Daoy (cell line): ENCODE measurements at regions not wholly inside any gene's neighbourhood (a gene's known extent, or its start where the extent isn't known, plus 50 kb on each side); places are given as distances from the start of the nearest gene placed in this dataset.

ENCODE experiments used
- DNase-seq: peaks from one replicate; pipeline ENCODE4 v3.0.0-alpha.2; 2015; ENCODE audit warnings: low read depth

DNA sequence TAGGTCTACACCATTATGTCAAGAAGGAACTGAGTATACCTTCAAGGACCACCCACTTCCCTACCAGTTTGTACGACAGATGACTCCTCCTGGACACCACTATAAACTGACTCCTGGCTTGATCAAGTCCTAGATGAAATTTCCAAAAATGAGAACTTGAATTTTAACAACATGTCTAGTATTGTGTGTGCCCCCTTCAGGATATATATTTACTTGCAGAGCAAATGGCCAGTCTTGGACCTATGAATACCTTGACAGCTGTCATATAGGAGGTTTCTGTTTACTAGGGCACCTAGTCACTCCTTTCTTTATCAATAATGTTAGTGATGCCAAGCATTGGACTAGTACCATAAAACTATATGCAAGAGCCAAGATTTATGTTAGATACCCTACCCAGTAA lies 94.1 kb upstream of the TMEM26 start:
- no peak for DNase-seq

DNA sequence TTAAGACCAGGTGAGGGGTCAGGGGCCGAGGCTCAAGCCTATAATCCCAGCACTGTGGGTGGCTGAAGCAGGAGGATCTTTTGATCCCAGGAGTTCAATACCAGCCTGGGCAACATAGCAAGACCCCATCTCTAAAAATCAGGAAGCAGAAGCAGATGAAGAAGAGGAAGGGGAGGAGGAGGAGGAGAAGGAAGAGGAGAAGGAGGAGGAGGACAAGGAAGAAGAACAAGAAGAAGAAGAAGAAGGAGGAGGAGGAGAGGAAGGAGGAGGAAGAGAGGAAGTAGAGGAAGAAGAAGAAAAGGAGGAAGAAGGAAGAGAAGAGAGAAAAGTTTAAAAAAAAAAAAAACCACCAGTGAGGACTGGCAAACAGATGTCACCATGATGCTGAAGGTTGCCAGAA lies 92.0 kb upstream of the TMEM26 start:
- no peak for DNase-seq

DNA sequence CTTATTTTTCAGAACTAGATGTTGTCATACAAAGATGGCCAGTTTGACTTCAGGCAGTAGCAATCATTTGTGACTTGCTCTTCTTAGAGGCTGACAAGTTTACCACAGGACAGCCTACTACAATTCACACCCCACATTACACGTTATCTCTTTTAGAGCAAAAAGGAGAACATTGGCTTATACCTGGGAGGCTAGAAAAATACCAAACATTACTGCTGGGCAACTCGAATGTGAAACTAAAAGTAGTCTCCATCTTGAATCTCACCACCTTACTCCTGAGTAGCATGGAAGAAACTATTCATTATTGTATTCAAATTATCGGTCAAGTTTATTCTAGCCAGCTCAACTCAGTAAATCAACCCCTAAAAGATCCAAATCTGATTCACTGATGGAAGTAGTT lies 90.7 kb upstream of the TMEM26 start:
- no peak for DNase-seq

DNA sequence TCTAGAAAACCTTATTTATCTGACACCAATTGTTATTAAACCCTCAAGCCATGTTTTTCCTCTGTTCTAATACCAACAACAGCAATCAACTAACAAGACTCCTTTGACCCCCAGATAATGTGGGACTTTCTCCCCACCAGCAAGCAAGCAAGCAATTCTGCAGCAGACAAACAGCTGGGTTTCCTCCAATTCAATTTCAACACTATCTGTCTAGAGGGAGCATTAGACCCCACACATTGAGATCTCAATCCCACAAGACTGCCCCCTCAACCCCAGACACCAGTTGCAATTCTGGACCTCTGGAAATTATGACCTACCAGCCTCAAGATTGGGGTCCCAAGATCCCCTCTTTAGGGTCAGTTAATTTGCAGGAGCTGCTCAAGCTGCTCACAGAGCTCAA lies 89.4 kb upstream of the TMEM26 start:
- no peak for DNase-seq

DNA sequence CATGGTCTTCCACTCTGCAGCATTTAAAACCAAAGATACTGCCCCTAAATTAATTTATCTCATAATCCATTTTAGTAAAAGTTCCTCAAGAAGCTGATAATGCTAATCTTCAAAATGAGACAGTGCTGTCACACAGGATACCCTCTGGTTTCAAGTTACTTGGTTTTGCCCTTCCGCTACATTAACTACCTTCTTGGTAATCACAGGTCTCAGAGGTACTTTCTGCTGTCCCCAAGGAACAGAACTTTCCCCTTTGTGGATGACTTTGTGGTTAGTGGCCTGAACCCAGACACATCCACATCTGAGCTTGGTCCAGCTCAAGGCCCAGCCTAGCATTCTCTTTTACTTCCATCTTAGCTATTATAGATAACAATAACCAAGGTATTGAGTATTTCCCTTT lies 88.8 kb upstream of the TMEM26 start:
- no peak for DNase-seq

DNA sequence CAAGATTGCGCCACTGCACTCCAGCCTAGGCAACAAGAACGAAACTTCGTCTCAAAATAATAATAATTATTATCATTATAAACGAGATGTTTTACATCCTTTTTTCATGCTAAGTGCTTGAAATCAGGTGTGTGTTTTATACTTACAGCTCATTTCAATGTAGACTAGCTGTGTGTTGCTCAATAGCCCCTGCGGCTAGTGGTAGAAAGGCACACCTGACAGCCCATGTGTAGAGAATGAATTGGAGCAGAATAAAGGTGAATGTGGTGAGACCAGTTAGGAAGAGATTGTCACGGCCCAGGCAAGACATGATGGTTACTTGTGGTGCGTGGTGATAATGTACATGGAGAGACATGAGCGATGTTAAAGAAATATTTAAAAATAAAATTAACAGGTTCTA lies 86.7 kb upstream of the TMEM26 start:
- no peak for DNase-seq

DNA sequence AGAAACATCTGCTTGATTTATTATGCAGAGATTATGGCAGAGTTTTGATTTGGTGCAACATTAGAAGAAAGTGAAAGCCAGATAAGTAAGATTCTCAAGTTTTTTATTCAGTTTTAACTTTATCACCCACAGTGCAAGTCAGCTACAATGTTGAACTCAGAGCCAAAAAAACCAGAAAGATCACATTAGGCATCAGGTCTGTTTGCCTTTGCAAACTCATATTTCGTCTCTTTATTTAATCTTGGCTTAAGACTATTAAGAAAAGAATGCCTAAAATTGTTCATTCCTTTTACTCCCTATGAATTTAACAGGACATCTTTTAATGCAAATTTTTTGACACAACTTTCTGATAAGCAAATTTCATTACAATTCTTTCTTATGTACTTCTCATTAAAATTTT lies 76.0 kb upstream of the TMEM26 start:
- DNase-seq = no peak

DNA sequence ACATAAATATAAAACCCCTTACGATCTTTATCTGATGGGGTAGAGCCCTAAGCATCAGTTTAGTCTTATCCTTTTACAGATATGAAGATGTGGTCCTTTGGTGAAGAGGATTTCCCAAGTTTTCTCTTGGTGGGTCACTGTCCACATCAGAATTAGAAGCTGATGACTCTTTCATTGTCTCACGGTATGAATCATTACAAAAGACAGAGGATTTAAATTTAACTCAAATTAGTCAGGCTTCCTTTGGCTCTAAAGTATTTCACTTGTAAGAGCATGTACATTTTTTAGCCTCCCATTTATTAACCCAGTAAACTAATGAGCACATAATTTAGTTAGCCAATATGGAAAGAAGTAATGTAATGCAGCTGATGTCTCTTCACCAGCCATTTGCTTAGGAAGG lies 49.9 kb upstream of the TMEM26 start:
- no peak for DNase-seq
